HG03460 (cell line): ENCODE measurements at regions not wholly inside any gene's neighbourhood (a gene's known extent, or its start where the extent isn't known, plus 50 kb on each side); places are given as distances from the start of the nearest gene placed in this dataset.

Source experiments
- ATAC-seq: cut with Tn5 transposase; IDR thresholded peaks from one replicate; pipeline ENCODE4 v1.9.1; 2021; ENCODE audit not compliant: unreplicated experiment

DNA sequence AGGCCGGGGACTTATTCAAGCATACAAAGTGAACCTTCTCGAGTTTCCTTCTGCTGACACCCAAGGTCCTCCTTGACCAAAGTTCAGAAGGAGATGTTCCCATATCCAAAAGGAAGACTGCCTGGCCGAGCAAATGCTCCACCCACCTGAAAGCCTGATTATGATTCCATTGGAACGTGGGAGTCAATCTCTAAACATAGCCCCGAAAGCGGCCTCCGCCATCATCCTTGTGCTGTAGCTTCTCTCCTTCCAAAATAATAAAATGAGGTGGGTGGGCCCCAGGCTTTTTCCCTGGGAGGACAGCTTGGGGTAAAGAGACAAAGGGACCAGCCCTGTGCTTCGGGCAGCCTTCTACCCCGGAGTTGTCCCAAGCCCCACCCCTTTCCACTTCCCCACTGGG, 355.6 kb upstream of the SLC30A5 start:
- ATAC-seq: no peak

GRCh38 chr5:68738841-68739240, 355.0 kb upstream of the SLC30A5 start:
- ATAC-seq: no peak

DNA sequence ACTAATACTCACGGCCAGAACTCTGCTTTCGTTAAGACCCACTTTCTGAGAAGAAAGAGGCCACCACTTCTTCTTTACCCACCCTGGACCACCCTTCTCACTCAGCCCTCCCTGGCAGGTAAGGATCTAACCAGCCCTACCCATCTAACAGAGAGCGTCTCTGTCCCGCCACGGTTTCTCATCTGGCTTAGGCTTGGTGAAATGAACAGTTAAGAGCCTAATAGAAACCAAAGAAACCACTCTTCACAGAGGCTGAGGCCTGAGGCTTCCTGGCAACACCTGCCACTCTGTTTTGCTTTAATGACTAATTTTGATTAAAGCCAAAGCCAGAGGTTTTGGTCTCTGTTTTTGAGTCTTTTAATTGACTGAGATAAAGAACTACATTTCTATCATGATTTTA, 354.1 kb upstream of the SLC30A5 start:
- ATAC-seq: peak; percentile 85

GRCh38 chr5:68740226-68740910, 353.4 kb upstream of the SLC30A5 start:
- peak; percentile 70 for ATAC-seq

DNA sequence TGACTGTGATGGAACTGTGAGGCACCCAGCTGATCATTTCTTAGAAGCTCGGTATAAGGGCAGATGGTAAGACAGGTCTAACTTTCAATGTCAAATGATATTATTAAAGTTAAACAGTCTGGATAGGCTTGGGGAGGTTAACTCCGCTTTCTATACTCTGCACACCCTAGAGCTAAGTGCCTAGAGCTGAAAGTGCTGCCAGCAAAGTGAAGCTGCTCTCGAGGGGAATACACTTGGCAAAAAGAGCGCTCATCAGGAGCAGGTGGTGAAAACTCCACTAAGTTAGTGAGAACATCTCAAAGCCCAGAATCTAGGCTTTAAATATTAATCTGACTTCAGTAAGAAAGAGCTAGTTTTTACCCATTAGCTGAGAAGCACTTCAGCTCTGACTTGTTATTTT, 349.6 kb upstream of the SLC30A5 start:
- ATAC-seq: no peak

GRCh38 chr5:68745448-68745847, 348.4 kb upstream of the SLC30A5 start:
- ATAC-seq: no peak

- no peak for ATAC-seq
Observed at GRCh38 chr5:68746220-68746619, 347.6 kb upstream of the SLC30A5 start.

DNA sequence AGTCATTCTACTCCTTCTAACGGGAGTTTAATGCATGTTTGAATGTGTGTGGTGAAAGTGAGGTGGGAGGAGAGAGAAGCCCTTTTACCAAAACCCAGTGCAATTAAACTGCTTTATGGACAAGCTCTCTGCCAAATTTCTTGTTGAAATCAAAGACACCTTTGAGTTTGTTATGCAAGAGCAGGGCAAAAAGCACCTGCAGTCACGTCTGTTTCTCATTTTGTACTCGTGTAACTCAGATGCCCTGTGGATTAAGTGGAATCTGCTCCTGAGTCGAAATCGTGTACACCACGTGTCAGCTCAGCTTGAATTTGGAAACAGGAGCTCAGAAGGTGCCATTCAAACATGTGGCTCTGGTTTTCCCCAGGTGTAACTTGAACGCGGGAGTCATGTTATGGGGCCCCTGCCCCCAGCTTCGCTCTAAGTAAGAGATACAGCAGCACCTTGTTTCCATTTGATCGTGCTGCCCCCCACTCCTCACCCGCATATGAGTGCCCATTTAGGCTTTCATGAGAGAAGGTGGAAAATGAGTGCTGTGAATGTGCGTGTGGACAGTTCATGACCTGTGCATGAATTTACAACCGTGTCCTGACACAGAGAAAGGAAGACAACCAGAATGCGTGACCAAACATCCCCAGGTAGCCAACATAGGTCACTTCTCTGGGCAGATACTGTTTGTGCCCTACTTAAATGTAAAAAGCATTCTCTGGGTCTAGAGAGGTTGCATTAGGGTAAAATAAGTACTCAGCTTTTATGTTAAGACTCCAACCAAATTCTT, 347.0 kb upstream of the SLC30A5 start:
- ATAC-seq: no peak

GRCh38 chr5:68747521-68747920, 346.3 kb upstream of the SLC30A5 start:
- ATAC-seq: no peak

DNA sequence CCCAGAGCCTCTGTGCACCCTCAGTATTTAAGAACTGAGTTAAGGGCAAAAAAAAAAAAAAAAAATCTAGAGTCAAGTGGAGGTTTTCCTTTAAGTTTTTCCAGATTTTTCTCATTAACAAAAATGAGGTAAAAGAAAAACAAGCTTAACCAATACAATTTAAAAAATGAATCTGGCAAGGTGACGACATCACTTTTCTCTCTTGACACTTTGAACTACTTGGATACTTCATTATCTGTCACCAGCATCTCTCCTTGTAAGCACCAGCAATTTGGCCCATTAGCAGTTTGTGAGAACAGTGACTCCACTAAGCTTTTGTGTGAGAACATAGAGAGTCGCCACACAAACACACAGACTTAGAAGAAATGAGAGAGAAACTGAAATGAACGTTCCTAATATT, 345.7 kb upstream of the SLC30A5 start:
- ATAC-seq: no peak

GRCh38 chr5:68749077-68749476, 344.7 kb upstream of the SLC30A5 start:
- no peak for ATAC-seq

- ATAC-seq: no peak
Observed at GRCh38 chr5:68749631-68750030, 344.2 kb upstream of the SLC30A5 start.

- ATAC-seq: no peak
Observed at GRCh38 chr5:68751661-68752060, 342.2 kb upstream of the SLC30A5 start.

DNA sequence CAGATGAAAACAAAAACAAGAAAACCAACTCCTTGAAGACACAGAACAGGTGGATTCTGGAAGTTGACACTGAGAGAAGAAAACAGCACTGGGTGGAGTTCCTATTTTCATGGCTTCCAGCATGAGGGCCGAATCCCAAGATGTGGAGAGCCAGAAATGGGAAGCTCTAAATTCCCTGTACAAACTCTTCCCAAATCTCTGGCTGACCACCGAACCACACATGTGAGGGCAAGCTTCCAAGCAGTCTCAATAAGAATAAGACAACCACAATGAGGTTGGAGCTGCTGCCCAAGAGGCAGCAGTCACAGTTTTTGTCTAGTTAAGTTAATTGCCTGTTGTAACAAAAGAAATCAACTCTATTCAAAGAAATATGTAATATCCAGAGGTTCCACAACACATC, 339.3 kb upstream of the SLC30A5 start:
- ATAC-seq: no peak

DNA sequence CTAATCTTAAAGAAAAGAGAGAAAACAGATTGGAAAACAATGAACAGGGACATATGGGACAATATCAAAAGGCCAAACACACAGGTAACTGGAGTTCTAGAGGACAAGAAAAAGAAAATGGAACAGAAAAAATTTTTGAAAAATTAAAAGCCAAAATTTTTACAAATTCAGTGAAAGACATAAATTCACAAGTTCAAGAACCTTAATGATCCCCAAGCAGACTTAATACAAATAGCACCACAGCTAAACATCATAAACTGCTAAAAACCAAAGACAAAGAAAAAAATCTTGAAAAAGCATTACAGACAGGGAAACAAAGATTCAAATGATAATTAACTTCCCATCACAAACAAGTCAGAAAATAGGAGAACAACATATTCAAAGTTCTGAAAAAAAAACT, 338.5 kb upstream of the SLC30A5 start:
- ATAC-seq: no peak

DNA sequence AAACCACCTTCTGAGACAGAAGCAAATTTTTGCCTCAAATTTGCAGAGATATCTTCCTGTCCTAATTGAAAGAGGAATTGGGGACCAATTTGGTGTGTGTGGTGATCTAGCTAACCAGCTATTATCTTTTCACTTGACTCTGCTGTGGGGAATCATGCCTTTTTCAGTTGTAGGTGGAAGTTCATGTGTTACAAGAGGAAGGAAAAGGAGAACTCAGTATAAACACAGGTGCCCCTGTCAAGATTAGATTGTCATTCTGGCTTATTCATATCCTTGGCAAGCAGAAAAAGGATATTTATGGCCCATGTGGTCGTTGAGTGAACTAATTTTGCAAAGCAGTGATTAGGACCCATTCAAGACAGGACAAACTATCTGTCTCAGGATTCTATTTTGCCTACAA, 336.8 kb upstream of the SLC30A5 start:
- no peak for ATAC-seq

GRCh38 chr5:68757626-68758212, 336.1 kb upstream of the SLC30A5 start:
- ATAC-seq: no peak

- ATAC-seq: no peak
Observed at GRCh38 chr5:68759593-68759992, 334.2 kb upstream of the SLC30A5 start.

DNA sequence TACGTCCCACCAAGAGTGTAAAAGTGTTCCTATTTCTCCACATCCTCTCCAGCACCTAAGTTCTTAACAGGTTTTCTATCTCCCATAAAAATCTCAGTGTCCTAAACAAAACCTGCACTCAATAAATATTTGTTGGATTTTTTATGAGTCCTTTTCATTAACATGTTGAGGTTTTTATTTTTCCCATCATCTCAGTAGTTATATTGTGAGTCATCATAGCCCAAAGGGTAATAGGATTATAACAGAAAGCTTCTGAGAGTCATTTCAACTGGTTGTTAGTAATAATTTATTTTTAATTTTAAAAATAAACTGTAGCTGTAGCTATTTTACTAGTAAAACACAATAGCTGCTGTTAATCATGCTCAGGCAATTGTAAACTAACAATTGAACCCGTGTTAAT, 331.6 kb upstream of the SLC30A5 start:
- ATAC-seq: no peak

DNA sequence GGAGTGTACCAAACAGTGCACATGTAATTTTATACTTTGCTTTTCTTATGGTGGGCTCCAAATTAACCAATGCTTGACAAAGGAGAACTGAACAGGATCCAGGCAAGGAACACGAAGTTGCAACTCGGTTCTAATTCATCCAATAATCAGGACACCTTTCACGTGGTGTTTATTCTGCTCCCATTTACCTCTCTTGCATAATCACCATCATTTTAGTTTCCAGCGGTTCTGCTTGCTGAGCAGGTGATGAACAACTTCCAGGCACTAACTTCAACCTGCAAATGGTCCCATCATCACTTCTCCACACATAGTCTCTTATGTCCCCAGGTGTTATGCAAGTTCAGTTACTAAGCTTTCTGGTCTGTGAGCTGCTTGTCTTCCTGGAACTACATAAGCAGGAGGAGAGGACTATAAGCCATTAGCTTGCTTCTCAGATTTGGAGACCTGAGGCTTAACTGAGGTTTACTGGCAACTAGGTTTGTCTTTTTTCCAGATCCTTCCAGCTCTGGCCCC, 326.8 kb upstream of the SLC30A5 start:
- ATAC-seq: no peak

- no peak for ATAC-seq
Observed at GRCh38 chr5:68770551-68770950, 323.3 kb upstream of the SLC30A5 start.

- no peak for ATAC-seq
Observed at GRCh38 chr5:68771221-68771620, 322.6 kb upstream of the SLC30A5 start.
